HG03469 (cell line): ENCODE measurements at regions not wholly inside any gene's neighbourhood (a gene's known extent, or its start where the extent isn't known, plus 50 kb on each side); places are given as distances from the start of the nearest gene placed in this dataset.

Source experiments
- ATAC-seq: cut with Tn5 transposase; IDR thresholded peaks from one replicate; pipeline ENCODE4 v1.9.1; 2021; ENCODE audit warnings: mild to moderate bottlenecking, moderate library complexity, moderate number of reproducible peaks; ENCODE audit not compliant: unreplicated experiment

DNA sequence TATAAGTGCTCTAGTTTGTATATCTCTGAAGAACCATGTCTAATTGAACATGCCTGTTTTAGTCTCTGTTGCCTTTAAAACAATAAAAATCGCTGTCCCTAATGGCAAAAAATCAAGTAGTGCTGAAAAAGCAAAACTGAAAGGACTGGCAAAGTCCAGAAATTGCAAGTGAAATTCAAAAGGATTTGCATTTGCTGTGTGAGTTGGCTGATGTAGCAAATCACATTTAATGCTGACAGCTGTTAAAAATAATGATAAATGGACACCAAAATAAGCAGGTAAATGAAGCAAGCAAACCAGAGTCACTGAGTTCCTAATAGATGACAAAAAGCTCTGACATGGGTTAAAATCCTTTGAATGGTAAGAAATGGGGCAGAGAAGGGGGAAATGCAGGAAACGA, 874.1 kb downstream of the GRM8 start:
- no peak for ATAC-seq

DNA sequence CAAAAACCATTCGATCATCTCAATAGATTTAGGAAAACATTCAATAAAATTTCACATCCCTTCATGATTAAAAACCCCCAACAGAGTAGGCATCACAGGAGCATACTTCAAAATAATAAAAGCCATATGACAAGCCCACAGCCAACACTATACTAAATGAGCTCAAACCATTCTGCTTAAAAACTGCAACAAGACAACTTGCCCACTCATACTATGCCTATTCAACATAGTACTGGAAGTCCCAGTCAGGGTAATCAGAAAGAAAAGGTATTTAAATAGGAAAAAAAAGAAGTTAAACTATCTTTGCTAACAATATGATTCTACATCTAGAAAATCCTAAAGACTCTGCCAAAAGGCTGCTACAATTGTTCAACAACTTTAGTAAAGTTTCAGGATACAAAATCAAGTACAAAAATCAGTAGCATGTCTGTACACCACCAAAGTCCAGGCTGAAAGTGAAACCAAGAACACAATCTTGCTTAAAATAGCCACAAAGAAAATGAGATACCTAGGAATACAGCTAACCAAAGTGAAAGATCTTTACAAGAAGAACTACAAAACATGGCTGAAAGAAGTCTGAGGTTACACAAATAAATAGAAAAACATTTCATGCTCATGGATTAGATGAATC, 882.6 kb downstream of the GRM8 start:
- peak; percentile 58 for ATAC-seq

DNA sequence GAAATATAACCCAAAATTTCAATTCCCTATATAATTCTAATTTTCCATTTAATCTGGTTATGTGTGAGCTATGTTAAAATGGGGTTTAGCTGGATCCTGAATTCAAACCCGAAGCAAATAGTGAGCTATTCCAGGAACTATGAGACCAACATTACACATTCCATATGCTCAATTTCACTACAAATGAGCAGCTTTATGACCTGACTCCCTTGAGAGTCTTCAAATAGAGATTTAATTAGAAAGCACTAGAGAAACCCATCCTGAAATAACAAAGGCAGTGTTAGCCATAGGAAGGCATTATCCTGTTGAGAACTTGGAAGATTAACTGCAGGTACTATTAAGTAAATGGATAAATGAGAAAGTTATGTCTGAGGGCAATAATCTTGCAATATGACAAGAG, 890.0 kb downstream of the GRM8 start:
- ATAC-seq, result no peak

DNA sequence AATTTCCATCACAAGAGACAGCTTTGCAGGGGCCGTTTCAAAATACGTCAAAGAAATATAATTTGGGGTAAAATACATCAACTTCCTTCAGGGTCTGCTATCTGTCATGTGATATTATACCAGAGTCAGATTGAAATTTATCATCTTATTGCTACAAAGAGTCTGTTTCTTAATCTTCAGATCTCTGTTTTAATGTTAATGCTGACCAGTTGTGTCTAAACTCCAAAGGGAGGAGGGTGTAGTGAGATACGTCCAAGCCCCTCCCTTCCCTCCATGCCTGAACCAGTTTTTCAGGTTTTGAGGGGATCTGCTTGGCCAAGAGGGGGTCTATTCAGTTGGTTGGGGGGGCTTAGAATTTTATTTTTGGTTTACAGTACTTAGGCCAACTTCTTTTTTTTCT, 891.6 kb downstream of the GRM8 start:
- no peak for ATAC-seq

DNA sequence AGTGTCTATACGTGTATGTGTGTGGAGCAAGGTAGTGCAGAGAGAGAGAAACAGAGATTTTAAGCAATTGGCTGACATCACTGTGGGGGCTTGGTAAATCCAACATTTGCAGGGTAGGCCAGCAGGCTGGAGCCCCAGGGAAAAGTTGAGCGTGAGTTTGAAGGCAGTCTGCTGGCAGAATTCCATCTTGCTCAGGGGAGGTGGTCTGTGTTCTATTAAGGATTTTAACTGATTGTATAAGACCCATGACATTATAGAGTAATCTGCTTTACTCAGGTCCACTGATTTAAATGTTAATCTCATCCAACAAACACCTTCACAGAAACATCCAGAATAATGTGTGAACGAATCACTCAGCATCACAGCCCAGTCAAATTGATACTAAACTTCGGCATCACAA, 912.9 kb downstream of the GRM8 start:
- ATAC-seq, result no peak

DNA sequence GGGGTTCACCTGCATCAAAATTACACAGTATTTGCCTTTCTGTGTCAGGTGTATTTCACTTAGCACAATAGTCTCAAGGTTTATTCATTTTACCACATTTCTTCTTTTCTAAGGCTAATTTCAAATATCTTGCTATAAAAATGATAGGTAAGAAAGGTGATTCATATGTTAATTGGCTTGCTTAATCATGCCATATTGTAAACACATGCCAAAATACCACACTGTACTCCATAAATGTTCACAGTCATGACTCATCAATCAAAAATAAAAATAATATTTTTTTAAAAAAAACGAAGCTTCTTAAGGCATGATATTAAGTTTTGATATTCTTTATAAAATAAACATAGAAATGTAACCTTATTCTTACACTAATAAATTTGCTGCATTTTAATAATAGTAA, 947.1 kb downstream of the GRM8 start:
- ATAC-seq, result no peak

DNA sequence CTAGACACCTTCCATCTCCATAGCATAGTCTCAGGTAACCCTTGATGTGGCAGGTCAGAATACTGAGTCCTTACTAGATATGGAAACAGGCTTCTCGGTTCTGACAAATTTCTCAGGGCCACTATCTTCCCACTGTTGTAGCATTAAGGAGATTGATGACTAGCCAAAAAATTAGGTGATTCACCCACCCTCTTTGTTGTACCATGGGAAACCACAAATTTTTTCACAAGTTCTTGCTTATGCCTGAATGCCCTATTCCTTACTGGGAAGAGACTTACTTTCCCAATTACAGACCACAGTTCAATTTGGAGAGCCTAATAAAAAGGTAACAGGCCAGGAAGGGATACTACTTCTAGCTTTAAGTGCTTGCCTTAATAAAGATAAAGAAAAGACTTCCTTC, 948.8 kb downstream of the GRM8 start:
- ATAC-seq, result no peak

DNA sequence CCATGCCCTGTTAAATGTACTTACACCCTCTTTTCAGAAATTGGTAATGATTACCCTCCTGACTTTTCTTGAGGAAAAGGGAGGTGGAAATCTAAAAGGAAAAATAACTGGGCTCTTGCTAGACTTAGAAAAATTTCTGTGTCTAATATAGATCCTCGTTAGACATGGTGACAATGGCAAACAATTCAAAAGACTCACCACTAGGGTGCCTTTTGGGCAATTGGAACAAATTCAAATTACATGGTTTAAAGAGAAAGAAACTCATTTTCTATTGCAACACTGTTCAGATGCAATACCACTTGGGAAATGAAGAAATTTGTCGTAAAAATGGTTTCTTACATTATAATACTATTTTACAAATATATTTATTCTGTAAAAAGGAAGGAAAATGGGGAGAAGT, 950.1 kb downstream of the GRM8 start:
- ATAC-seq, result no peak

DNA sequence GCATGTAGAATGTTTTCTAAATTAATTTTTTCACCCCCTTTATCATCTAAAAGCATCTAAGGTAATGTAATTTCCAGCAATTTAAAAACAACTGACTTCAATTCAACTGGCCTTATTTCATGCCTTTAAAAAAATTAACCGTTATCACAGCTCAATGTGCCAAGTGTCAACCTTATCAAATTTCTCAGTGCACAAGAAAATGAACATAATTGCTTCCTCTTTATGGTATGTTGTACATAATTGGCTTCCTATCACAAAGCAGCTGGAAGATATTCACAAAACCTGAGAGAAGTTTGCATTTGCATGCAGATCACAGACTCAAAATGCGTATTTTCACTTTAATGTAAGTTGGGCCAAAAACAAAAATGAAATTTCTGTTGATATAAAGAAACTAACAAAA, 966.4 kb downstream of the GRM8 start:
- ATAC-seq, result no peak

DNA sequence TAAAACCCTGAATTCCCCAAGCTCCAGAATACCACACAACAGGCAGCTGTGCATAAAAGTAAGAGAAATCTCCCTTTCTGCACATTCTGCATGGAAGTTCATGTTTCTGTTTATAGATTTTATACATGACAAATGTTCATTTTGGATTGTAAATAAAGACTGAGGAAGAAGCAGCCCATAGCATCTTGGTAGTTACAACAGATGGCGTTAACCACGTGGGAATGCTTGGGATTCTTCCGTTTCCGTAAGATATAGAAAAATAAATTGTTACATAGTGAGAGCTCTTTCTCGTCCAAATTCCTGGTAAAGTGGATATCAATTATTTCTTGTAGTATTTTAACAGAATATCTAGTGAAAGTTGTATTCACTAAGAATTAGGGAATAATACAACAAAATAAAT, 1016.5 kb downstream of the GRM8 start:
- no peak for ATAC-seq

DNA sequence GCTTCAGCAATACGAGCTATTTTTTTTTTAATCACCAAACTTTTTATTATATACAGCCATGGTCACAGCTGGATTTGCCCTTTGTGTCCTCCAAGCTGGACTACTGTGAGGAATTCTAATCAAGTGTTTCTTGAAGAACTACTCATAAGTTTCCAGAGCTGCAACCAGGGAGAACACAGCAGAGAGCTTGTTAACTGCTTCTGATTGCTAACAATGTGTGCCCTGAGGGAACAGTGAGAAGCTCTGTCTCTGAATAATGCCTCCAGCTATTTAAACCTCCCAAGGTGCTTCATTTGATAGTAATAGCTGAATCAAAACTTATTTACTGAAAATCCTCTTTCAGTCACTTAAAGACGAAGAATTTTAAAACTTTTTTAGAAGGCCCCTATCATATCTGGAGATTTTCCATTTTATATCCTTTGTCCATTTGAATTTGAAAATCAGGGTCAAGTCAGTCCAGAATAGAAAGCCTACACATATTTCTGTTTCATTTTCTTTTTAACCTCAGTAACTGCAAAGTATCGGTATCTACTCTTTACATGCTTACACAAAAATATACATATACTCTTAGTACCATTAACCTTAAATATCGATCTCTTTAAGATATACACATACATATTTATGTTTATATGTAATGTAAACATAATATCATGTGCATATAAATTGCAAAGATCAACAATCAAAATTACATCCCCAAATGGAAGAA, 1024.2 kb downstream of the GRM8 start:
- ATAC-seq, result no peak

DNA sequence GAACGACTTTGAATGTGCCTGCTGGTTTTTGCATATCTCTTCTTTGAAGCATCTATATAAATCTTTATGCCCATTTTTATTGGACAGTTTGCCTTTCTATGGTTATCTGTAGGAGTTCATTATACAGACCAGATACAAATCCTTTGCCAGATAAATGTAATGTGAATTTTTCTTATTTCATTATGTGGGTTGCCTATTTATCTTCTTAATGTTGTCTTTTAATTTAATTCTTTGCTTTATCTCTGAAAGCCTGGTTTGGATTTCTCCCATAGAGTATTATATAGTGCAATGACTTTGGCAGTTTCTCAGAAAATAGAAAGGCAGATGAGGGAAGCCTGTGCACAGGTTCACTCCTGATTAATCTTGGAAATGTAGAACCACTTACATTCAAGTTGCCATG, 1025.1 kb downstream of the GRM8 start:
- no peak for ATAC-seq

DNA sequence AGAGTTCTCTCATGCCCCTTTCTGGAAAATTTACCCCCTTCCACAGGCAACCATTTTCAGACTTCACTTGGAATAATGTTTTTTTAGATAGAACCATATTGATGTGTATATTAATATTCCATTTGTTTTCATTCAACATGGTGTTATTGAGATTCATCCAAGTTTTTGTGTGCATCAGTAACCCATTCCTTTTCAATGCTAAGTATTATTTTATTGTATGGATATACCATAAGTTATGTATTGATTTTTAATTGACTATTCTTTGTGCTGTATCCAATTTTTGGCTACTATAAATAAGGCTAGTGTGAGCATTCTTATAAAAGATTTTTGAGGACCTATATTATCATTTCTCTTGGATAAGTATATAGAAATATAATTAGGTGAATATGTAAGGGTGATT, 1025.7 kb downstream of the GRM8 start:
- ATAC-seq, result no peak

DNA sequence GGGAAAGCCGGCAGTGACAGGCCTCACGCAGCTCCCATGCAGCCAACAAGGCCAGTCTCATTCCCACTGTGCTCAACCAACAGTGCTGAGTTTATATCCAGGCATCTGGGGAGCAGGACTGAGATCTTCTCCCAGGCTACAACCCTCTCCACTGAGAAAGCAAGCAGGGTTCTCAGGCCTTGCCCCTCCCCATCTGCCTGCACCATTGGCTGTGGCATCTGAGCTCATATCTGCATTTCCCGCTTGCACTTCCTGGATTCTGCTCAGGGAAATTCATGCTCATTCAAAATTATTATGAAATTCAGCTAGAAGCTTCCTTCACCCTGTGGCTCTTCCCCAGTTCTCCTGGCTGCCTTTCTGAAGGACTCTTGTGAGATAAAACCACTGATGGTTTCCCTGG, 1029.0 kb downstream of the GRM8 start:
- ATAC-seq, result no peak

DNA sequence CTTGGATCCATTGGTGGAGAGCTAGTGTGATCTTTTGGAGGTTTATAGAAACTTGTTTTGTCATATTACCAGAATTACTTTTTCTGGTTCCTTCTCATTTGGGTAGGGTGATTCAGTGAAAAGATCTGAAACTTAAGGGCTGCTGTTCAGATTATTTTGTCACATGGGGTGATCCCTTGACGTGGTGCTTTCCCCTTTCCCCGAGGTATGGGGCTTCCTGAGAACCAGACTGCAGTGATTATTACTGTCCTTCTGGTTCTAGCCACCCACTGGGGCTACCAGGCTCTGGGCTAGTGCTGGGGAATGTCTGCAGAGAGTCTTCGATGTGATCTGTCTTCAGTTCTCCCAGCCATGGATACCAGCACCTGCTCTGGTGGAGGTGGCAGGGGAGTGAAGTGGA, 1030.0 kb downstream of the GRM8 start:
- ATAC-seq, result no peak

DNA sequence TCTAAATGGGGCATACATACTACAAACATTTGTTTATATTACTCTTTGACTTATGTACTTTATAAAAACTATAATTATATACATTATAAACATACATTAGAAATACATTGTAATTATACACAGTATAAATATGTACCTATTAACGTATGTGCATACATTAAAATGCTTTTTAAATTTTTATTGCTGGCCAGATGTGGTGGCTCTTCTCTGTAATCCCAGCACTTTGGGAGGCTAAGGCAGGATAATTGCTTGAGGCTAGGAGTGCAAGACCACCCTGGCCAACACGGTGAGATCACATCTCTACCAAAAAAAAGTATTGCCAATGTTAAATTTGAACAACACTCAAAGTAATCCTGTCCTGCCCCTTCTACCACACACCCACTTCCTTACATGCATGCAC, 1037.0 kb downstream of the GRM8 start:
- no peak for ATAC-seq

DNA sequence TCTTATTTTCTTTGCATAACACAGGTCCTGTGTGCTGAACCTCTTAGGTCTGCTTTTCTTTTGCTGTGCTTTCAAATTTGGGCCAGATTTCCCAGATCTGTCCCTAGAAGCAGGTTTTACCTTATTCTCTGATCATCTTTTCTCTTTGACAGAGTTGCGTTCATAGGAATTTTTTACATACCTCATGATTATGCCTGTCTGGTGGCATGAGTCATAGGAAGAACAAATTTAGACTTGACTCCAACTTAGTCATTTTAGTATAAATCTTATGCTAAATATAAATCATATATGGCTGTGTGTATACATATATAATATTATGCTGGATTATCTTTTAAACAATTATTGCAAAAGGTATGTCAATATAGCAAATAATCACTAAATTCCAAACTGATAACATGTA, 1038.9 kb downstream of the GRM8 start:
- ATAC-seq, result no peak

DNA sequence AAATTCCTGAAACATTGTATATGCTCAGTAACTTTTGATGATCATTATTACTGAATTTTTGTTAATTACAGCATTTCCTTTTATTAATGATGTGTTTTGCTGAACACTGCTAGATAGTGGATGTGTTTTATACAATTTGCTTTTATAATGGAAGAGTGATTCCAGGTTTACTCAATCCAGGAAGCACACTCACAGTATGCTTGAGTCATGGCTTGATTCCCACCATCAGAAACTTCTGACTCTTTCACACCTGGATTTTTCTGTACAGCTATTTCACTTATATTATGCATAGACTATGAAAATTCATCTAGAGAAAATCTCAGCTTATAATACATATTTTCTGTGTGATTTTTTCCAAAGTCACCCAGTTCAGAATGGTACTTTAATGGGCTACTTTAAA, 1040.9 kb downstream of the GRM8 start:
- no peak for ATAC-seq

DNA sequence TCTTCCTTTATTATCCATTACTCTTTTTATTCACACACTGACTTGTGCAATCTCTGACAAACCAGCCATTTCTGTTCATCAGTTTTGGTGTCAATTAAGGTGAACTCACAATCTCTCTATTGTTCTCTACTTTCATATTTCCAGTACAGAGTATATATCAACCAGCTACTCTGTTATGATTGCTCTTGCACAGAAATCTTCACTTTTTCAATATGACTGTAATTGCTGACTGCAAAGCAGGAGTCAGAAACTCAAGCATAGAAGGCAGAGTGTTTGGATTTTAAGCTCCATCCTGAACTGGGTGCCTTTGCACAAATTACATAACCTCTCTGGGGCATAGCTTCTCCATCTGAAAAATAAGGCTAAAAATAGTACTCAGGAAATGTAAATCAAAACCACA, 1042.0 kb downstream of the GRM8 start:
- ATAC-seq, result peak; percentile 64

DNA sequence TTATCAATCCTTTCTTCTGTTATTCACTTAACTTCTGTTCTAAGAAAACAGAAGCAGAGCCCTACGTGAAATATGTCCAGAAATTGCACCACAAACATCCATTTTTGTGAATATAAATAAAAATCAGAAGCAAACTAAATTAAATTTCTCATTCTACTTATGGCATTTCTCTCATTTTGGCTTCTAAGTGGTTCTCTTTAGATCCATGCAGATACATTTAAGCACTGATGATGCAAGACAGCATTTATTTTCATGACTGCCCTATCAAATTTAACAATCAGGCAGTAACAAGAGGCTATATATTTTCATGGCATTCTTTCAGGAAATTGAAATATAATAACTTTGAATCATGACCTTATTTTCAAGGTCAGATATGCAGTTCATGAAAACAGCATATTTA, 1049.6 kb downstream of the GRM8 start:
- ATAC-seq, result no peak

DNA sequence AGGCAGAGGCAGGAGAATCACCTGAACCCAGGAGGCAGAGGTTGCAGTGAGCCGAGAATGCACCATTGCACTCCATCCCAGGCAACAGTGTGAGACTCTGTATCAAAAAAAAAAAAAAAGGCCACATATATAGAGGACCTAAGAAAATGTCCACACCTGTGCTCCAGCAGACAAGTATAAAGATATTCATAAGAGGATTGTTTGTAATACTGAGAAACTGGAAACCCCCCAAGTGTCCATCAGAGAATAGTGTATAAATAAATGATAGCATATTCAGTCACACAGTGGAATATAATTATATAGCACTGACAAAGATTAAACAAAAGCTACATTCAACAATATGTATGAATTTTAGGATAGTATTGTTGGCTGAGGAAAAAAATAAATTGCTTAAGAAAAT, 1050.6 kb downstream of the GRM8 start:
- ATAC-seq, result no peak

DNA sequence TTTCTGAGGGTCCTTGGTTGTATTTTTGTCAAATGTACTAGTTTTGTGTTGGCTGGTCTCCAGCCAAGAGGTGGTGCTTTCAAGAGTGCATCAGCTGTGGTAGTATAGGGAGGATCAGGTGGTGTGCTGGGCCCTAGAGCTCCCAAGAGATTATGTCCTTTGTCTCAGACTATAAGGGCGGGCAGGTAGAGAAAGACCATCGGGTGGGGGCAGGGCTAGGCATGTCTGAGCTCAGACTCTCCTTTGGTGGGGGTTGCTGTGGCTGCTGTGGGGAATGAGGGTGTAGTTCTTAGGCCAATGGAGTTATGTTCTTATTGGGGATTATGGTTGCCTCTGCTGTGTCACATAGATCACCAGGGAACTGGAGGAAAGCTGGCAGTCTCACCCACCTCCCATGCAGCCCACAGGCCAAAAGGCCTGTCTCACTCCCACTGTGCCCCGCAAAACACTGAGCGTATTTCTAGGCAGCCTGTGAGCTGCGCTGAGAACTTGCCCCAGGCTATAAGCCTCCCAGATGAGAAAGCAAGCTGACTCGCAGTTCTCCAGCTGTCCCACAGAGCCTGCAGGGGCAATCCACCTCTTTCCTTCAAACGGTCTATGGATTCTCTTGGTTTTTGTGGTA, 1066.7 kb downstream of the GRM8 start:
- no peak for ATAC-seq

DNA sequence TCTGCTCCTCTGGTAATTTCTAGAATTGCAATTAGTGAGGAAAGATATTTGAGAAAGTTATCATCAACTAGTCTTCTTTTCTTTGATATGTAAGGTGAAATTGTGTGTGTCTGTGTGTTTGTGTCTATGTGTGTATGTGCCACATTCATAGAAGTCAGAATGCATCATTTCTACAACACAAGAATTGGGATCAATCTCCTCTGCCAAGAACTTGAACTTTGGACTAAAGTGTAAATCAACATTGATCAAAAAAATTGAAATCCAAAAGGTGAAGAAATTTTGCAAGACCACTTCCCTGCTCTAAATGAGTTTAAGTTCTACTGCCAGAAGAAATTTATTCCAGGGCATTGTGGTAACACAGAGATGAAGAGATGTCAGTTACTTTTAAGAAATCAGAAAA, 1072.8 kb downstream of the GRM8 start:
- no peak for ATAC-seq
